Esophagus squamous epithelium (tissue), 4 donors: ENCODE measurements at regions not wholly inside any gene's neighbourhood (a gene's known extent, or its start where the extent isn't known, plus 50 kb on each side); places are given as distances from the start of the nearest gene placed in this dataset.

Experiments
- CTCF ChIP-seq, 6 experiments: fragments of 450-650 bp in 4 of 6; fragments of 200-600 bp in 2 of 6; sonication (generic) in 2 of 6; IDR thresholded peaks; one replicate each; pipeline ENCODE4 v1.5.1; 2016 to 2019; ENCODE audit warnings: antibody characterized with exemption in 6 of 6, mild to moderate bottlenecking in 4 of 6, moderate library complexity in 4 of 6
- POLR2A ChIP-seq, 4 donors: fragments of 450-650 bp; IDR thresholded peaks; one replicate each; pipeline ENCODE4 v1.6.1; 2017; ENCODE audit warnings: antibody characterized with exemption in 4 of 4, mild to moderate bottlenecking in 4 of 4, moderate library complexity in 3 of 4

- TF ChIP-seq POLR2A (IDR thresholded peaks at IDR 0.05) (no peak), CTCF (IDR thresholded peaks at IDR 0.05) (no peak)
Observed at GRCh38 chr9:655875-656274, 185.6 kb upstream of the DMRT1 start.
